ENCODE measurements at regions not wholly inside any gene's neighbourhood (a gene's known extent, or its start where the extent isn't known, plus 50 kb on each side); places are given as distances from the start of the nearest gene placed in this dataset.

- Histone ChIP-seq H4K20me1 (ENCODE audit: control insufficient read depth, insufficient read depth, low read depth, low read length) (no peaks in the 10 kb centered on the region), H3K4me3 (ENCODE audit: low read length) (no peak overlapping the region), H3K36me3 (ENCODE audit: control insufficient read depth, low read length) (no peaks in the 10 kb centered on the region), H3K4me1 (ENCODE audit: control insufficient read depth, low read length) (no peaks in the 10 kb centered on the region), H3F3A (ENCODE audit: control insufficient read depth, insufficient read depth) (no peaks in the 10 kb centered on the region), H3K9me2 (replicated peaks; ENCODE audit: control insufficient read depth, low read length) (no peaks in the 10 kb centered on the region), H3K4me2 (ENCODE audit: low read length) (no peak overlapping the region), H3K9me3 (ENCODE audit: control insufficient read depth, insufficient read depth, low read length) (no peaks in the 10 kb centered on the region), H3K27me3 (ENCODE audit: control insufficient read depth, low read length) (no peaks in the 10 kb centered on the region), H3K27ac (ENCODE audit: low read depth, low read length) (no peak overlapping the region), H3K79me2 (ENCODE audit: control insufficient read depth, low read length) (no peaks in the 10 kb centered on the region)
- TF ChIP-seq CTCF (IDR thresholded peaks at IDR 0.05; ENCODE audit: low read depth, low read length, poor library complexity, severe bottlenecking) (no peak), EZH2phosphoT487 (IDR thresholded peaks at IDR 0.05; ENCODE audit: borderline replicate concordance, low read length) (no peak)
These were observed 1243.2 kb upstream of the SLC10A2 start for GRCh38 chr13:104309431-104309830.

- Histone ChIP-seq H3K4me3 (ENCODE audit: low read length) (no peak overlapping the region), H3K27me3 (ENCODE audit: control insufficient read depth, low read length) (no peaks in the 10 kb centered on the region), H3K27ac (ENCODE audit: low read depth, low read length) (no peak overlapping the region), H3K4me1 (ENCODE audit: control insufficient read depth, low read length) (no peaks in the 10 kb centered on the region), H3K4me2 (ENCODE audit: low read length) (no peak overlapping the region), H3K9me3 (ENCODE audit: control insufficient read depth, insufficient read depth, low read length) (no peaks in the 10 kb centered on the region), H4K20me1 (ENCODE audit: control insufficient read depth, insufficient read depth, low read depth, low read length) (no peaks in the 10 kb centered on the region), H3K9me2 (replicated peaks; ENCODE audit: control insufficient read depth, low read length) (no peaks in the 10 kb centered on the region), H3K36me3 (ENCODE audit: control insufficient read depth, low read length) (no peaks in the 10 kb centered on the region), H3F3A (ENCODE audit: control insufficient read depth, insufficient read depth) (no peaks in the 10 kb centered on the region), H3K79me2 (ENCODE audit: control insufficient read depth, low read length) (no peaks in the 10 kb centered on the region)
- no peak for TF ChIP-seq CTCF (IDR thresholded peaks at IDR 0.05; ENCODE audit: low read depth, low read length, poor library complexity, severe bottlenecking)
- TF ChIP-seq EZH2phosphoT487 (IDR thresholded peaks at IDR 0.05; ENCODE audit: borderline replicate concordance, low read length), result no peak
These were observed 1235.2 kb upstream of the SLC10A2 start for GRCh38 chr13:104301171-104301975.

- Histone ChIP-seq H3K4me3 (ENCODE audit: low read length) (no peak overlapping the region), H3K4me2 (ENCODE audit: low read length) (no peak overlapping the region), H3K4me1 (ENCODE audit: control insufficient read depth, low read length) (no peaks in the 10 kb centered on the region), H3K9me2 (replicated peaks; ENCODE audit: control insufficient read depth, low read length) (no peaks in the 10 kb centered on the region), H3K9me3 (ENCODE audit: control insufficient read depth, insufficient read depth, low read length) (no peaks in the 10 kb centered on the region), H3F3A (ENCODE audit: control insufficient read depth, insufficient read depth) (no peaks in the 10 kb centered on the region), H3K27ac (ENCODE audit: low read depth, low read length) (no peak overlapping the region), H4K20me1 (ENCODE audit: control insufficient read depth, insufficient read depth, low read depth, low read length) (no peaks in the 10 kb centered on the region), H3K79me2 (ENCODE audit: control insufficient read depth, low read length) (no peaks in the 10 kb centered on the region), H3K27me3 (ENCODE audit: control insufficient read depth, low read length) (no peaks in the 10 kb centered on the region), H3K36me3 (ENCODE audit: control insufficient read depth, low read length) (no peaks in the 10 kb centered on the region)
- no peak for TF ChIP-seq EZH2phosphoT487 (IDR thresholded peaks at IDR 0.05; ENCODE audit: borderline replicate concordance, low read length)
- no peak for TF ChIP-seq CTCF (IDR thresholded peaks at IDR 0.05; ENCODE audit: low read depth, low read length, poor library complexity, severe bottlenecking)
These were observed 1230.9 kb upstream of the SLC10A2 start for GRCh38 chr13:104297075-104297474.
